Cardiac septum (tissue), 1 donor: ENCODE measurements at regions not wholly inside any gene's neighbourhood (a gene's known extent, or its start where the extent isn't known, plus 50 kb on each side); places are given as distances from the start of the nearest gene placed in this dataset.
"Not testable (repeated sequence)": the region's sequence is repeated elsewhere in the genome, so short reads cannot be mapped to it uniquely, and the experiment has no call there.

ENCODE experiments used
- DNase-seq: peaks from one replicate; pipeline ENCODE4 v3.0.0-alpha.2; 2020; ENCODE audit warnings: low spot score
- intact Hi-C: fragments of 100-400 bp; cut with DNase I; formaldehyde crosslinking; loops from one replicate; pipeline ENCODE4 v1.14.0; 2022
- donor health status: DM: no; HTN: no; CAD: no.

DNA sequence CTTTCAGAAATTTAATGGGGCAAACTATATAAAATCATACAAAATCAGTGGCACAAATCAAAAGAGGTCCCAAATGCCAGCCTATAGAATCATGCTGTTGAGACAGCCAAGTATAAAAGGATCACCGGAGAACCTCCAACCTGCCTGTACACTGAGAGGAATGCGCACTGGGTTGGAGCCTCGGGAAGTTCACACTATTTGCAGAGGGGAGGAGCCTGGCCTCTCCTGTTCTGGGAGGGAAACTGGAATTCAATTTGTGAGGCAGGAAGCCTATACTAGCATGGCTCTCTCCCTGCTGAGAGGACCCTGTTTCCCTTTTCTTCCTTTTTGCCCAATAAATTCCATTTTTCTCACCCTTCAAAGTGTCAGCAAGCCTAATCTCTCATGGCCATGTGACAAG, 406.0 kb downstream of the HINT1 start:
- intact Hi-C loops: no loop called here
- DNase-seq: no peak

DNA sequence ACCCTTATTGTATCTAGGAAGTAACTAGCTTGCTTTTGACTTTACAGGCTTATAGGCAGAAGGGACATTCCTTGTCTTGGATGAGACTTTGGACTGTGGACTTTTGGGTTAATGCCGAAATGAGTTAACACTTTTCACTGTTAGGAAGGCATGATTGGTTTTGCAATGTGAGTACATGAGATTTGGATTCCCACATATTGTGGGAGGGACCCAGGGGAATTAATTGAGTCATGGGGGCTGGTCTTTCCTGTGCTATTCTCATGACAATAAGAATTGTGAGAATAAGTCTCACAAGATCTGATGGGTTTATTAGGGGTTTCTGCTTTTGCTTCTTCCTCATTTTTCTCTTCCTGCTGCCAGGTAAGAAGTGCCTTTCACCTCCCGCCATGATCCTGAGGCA, 417.5 kb downstream of the HINT1 start:
- intact Hi-C loops: no loop called here
- DNase-seq: no peak

- DNase-seq, intact Hi-C loops: not testable (repeated sequence)
These were observed 418.4 kb downstream of the HINT1 start for GRCh38 chr5:130746641-130747040.

DNA sequence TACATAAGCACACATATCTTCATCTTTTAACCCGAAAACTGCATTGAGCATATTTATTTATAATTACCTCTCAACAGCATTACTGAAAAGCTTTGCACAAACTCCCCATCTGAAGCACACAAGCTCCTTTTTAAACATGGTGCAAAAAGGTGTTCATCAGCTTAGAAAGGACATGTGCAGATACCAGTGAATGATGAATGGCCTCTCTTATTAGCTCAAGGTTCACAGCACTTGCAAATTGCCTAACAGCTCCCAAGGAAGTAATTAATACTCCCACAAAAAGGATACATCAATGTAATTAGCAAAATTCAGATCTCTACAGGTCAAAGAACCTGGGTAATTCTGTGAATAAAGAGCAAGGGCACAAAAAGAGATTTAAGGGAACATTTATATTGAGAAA, 422.0 kb downstream of the HINT1 start:
- DNase-seq: no peak
- intact Hi-C loops: no loop called here

DNA sequence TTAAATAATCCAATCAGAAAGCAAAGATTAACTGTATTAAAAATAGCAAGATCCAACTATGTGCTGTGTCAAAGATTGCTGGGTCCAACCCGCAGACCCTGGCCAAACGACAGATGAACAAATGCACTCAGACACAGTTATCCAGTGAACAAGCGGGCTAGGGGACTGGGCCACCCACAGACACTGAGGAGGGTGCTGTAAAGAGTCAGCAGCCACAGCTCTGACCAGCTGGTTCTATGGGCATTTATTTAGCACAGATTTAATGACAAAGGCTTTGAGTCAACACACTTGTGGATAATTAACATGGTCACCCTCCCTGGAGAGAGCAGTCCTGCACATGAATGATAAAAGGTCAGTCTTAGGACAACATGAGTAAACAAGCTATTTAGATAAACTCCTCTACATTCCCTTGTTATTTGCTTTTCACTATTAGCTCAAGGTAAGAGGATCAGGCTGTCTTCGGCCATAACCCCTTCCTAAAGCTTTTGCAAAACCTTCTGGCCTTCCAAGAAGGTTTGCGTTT, 424.9 kb downstream of the HINT1 start:
- intact Hi-C loops: no loop called here
- no peak for DNase-seq

DNA sequence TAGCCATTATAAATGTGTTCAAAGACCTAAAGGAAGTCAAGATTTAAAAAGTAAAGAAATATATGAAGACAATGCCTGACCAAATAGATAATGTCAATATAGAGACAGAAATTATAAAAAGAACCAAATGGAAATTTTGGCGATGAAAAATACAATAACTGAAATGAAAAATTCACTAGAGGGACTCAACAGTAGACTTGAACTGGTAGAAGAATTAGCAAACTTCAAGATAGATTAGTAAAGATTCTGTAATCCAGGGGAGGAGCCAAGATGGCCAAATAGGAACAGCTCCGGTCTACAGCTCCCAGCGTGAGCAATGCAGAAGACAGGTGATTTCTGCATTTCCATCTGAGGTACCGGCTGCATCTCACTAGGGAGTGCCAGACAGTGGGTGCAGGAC, 433.2 kb downstream of the HINT1 start:
- no peak for DNase-seq

DNA sequence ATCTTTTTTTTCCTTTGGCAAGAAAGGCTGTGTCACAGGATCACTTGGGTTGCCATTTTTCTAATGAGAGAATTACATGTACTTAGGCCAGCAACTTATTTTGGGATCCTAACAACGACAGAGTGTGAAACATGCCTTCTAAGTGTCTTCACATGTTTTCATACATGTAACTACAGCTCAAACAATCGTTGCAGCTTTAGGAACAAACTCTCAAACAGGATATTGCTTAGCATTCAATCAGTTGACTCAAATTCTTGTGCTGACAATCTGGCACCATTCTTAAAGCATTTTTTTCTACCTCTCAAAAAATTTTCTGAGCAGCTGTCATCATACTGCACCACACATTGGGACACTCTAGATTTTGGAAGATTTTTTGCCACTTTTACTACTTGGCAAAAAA, 435.5 kb downstream of the HINT1 start:
- DNase-seq: no peak
- intact Hi-C loops: no loop called here

More for the DNA sequence above, 433.2 kb downstream of the HINT1 start:
- intact Hi-C loops: no loop called here

GRCh38 chr5:130727830-130728229, 437.2 kb downstream of the HINT1 start:
- intact Hi-C loops: no loop called here
- DNase-seq: no peak

DNA sequence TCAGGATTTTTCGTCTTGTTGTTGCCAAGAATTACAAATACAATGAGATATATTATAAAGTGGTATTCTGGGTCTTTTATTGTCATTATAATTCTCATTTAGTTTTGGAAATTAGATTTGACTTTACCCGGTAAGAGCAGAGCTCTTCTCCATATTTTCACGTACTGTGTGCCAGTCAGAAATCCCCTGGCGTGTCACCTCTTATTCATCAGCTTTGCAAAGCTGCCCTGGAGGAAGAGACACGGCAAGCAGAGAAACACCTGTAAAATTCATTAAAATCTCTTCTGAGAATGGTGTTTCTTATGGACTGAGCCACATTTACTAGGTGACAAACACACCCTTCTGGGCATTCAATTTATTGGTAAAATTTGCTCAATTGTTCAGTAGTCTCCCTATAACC, 440.4 kb downstream of the HINT1 start:
- intact Hi-C loops: no loop called here
- no peak for DNase-seq

- DNase-seq: no peak
- intact Hi-C loops: no loop called here
These were observed 444.7 kb downstream of the HINT1 start for GRCh38 chr5:130720355-130720754.

DNA sequence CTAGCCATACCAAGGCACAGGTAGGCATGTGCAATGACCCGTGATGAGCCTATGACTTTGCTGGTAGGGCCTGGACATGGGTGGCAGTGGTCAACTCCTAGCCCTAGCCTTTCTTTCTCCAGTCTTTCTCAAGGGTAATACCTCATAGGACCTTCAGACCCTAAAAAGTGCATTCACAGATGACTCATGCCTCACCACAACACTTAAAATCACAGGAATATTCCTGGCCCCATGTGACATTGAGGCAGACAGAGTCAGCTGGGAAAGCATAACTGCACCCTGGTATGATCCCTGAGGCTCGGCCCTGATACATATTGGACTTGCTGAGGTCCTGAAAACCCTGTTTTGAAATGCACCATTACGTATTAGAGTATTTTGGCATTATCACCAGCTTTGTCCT, 449.5 kb downstream of the HINT1 start:
- intact Hi-C loops: no loop called here
- DNase-seq: no peak

DNA sequence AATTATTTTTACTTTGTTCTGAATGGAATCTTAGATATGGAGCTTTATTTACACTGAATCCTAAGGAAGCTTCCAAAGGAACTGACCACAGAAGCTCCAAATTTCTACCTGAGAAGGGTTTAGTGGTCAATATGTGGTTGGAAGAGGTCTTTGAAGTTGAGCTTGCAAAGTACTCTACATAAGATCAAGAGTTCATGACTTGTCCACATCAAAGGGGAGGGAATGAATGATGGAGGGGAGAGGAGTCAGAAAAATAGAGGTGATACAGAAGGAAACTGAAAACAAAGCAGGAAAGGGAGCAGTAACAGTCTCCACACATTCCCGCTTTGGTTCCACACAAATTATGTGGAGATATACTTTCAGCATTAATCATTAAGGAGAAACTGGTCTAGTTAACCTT, 450.9 kb downstream of the HINT1 start:
- intact Hi-C loops: no loop called here
- DNase-seq: no peak

- intact Hi-C loops: no loop called here
- no peak for DNase-seq
These were observed 452.7 kb downstream of the HINT1 start for GRCh38 chr5:130712324-130712723.

DNA sequence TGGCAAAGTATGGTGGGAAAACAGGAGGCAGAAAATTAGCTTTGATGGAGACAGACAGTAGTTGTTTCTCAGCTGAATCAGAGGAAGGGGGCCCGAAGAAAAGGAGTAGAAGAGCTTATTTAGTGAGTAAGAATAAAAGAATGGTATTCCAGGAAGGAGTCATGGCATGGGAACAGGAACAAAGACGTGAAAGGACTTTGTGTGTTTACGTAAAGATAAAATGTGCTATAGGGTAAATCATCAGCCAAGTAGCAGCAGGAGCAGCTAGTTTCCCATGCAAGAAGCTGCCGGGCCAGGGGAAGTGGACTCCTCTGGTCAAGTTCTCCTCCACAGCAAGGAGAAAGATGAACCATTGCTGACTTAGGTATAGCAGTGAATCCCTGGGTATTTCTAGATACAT, 454.5 kb downstream of the HINT1 start:
- no peak for DNase-seq
- intact Hi-C loops: no loop called here

GRCh38 chr5:130708754-130709153, 456.3 kb downstream of the HINT1 start:
- no peak for DNase-seq
- intact Hi-C loops: no loop called here

GRCh38 chr5:130706696-130707095, 458.4 kb downstream of the HINT1 start:
- no peak for DNase-seq
- intact Hi-C loops: no loop called here

GRCh38 chr5:130705368-130705767, 459.7 kb downstream of the HINT1 start:
- intact Hi-C loops: no loop called here
- DNase-seq: no peak

DNA sequence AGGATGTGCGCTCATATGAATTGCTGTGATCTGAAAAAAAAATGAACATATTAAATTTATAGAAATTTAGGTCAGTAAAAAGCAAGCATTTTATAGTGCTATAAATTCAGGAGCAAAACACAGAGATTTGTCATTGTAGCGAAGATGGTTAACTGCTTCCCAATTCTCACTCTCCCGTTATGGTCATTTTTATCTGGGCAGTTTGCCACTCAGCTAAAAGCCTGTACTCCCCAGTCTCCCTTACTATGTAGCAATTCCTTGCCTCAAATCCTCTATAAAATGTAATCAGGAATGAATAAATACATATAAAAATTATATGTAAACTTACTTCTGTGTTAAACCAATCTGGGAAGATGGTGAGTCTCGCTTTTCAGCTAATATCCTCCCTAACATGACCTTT, 471.5 kb downstream of the HINT1 start:
- DNase-seq: no peak
- intact Hi-C loops: no loop called here

DNA sequence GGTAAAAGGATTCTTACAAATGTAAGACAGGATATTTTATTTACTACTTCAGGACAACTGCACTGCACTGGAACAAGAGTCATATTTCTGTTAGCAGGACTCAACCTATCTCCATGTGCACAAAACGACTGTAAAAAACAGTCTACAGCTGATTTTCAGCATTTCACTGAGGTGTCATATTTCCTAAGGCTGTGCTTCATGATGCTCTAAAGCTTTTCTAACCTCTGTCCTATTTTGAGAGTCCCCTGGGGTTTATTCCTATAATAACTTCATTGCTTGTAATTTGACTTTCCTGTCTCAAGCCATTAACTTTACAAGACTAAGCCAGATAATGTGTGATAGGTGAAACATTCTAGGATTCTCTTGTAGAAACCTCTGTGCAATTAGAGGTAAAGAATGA, 472.3 kb downstream of the HINT1 start:
- intact Hi-C loops: no loop called here
- no peak for DNase-seq

DNA sequence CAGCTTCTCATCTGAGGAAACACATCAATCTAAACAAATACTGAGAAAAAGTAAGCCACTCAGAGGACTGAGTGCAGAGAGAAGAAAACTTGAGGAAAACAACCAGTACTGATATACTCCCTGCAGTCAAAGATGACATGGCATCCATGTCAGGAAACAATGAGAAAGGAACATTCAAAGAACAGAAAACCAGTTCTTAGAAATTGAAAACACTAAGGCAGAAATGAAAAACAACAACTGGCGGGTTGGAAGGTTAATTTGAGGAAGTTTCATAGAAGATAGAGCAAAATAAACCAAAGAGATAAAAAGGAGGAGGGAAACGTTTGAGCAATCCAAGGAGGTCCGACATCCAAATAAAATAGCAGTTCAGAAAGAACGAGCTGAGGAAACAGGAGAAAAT, 475.2 kb downstream of the HINT1 start:
- intact Hi-C loops: no loop called here
- DNase-seq: no peak

DNA sequence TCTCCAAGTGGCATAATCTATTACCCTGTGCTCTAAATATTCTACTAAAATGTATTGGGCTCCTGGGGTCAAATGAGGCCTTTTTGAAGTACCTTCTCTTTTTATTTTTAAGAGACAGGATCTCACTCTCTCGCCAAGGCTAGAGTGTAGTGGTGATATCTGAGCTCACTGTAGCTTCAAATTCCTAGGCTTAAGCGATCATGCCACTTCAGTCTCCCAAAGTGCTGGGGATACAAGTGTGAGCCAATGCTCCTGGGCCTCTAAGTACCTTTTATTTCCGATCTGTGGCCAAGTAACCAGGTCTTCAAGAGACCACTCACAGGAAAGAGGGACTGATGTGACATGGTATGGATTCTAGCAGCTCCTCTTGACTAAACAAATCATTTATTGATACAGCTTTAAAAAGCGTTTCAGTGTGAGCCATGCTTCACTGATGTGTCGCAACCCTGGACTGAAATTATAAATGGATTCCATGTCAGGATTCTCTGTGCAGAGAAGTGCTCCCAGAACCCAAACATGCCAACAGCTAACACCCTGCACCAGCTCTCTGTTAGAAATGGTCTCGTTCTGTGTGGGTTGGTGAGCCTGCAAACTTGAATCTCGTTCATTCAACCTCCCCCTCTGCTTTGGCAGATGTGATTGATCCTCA, 477.8 kb downstream of the HINT1 start:
- no peak for DNase-seq
- intact Hi-C loops: no loop called here

- DNase-seq: no peak
- intact Hi-C loops: no loop called here
These were observed 486.4 kb downstream of the HINT1 start for GRCh38 chr5:130678637-130679036.
